ENCODE measurements at regions not wholly inside any gene's neighbourhood (a gene's known extent, or its start where the extent isn't known, plus 50 kb on each side); places are given as distances from the start of the nearest gene placed in this dataset.
"Not testable (repeated sequence)": the region's sequence is repeated elsewhere in the genome, so short reads cannot be mapped to it uniquely, and the experiment has no call there.

DNA sequence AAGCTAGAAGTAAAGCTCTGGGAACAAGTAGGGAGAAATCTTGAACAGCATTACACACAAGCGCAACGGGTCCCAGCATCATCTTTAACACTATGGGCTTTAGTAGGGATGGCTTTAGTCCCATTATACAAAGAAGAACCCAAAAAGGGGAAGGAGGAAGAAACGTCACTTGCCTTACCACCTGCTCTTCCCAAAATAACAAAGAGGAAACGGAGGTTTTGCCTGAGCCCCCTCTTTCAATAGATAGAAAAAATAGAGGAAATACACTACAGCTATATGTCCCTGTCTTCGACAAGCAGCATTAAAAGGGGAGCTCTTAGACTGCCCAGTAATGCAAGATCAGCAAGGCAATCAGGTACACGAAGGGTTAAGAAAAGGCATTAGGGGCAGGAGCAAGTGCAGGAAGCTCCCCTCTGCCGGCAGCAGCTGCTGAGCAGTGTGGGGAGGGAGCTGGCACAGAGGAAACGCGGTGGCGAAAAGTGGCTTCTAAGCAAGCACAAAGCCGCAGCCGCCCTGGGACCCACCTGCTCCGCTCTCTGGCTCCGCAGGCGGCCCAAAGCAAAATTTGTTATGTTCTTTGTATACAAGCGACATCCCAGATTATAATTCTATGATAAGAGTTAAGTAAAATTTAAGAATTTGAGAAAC, 1172.4 kb downstream of the TMEM121 start:
- not testable (repeated sequence) for TF ChIP-seq OSR1 (CRISPR knock-in tag; IDR thresholded peaks at IDR 0.05); POU6F1 (CRISPR knock-in tag; IDR thresholded peaks at IDR 0.05; ENCODE audit: borderline replicate concordance, low read depth); ZFP30 (CRISPR knock-in tag; IDR thresholded peaks at IDR 0.05); ARNTL (CRISPR knock-in tag; IDR thresholded peaks at IDR 0.05; ENCODE audit: borderline replicate concordance, low read depth); TOX (CRISPR knock-in tag; IDR thresholded peaks at IDR 0.05; ENCODE audit: borderline replicate concordance)
- TF ChIP-seq, protein P1, sequence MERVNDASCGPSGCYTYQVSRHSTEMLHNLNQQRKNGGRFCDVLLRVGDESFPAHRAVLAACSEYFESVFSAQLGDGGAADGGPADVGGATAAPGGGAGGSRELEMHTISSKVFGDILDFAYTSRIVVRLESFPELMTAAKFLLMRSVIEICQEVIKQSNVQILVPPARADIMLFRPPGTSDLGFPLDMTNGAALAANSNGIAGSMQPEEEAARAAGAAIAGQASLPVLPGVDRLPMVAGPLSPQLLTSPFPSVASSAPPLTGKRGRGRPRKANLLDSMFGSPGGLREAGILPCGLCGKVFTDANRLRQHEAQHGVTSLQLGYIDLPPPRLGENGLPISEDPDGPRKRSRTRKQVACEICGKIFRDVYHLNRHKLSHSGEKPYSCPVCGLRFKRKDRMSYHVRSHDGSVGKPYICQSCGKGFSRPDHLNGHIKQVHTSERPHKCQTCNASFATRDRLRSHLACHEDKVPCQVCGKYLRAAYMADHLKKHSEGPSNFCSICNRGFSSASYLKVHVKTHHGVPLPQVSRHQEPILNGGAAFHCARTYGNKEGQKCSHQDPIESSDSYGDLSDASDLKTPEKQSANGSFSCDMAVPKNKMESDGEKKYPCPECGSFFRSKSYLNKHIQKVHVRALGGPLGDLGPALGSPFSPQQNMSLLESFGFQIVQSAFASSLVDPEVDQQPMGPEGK (CRISPR knock-in tag; IDR thresholded peaks at IDR 0.05; ENCODE audit: borderline replicate concordance): not testable (repeated sequence)
